Neural cell (in vitro differentiated cells): ENCODE measurements at regions not wholly inside any gene's neighbourhood (a gene's known extent, or its start where the extent isn't known, plus 50 kb on each side); places are given as distances from the start of the nearest gene placed in this dataset.

Experiments used
- H2AFZ ChIP-seq: fragments of 200-600, 300-800 bp; sonication (generic), shearing (Covaris generic); 2 replicates; pipeline ENCODE4 v1.6.0; 2014; ENCODE audit warnings: low read depth, mild to moderate bottlenecking, antibody characterized with exemption, low read length, moderate library complexity
- H3F3A ChIP-seq: fragments of 200-600 bp; shearing (Covaris generic); 2 replicates; pipeline ENCODE4 v1.6.1; 2016; ENCODE audit warnings: mild to moderate bottlenecking, moderate library complexity, mixed read lengths, antibody characterized with exemption, low read length; ENCODE audit not compliant: insufficient read depth, poor library complexity, severe bottlenecking
- H3K27ac ChIP-seq: fragments of 200-600, 300-800 bp; sonication (generic), shearing (Covaris generic); 2 replicates; pipeline ENCODE4 v1.5.1; 2014; ENCODE audit warnings: mild to moderate bottlenecking, low read length, moderate library complexity
- H3K27me3 ChIP-seq: fragments of 300-800, 200-600 bp; sonication (generic), shearing (Covaris generic); 2 replicates; pipeline ENCODE4 v1.6.0; 2014; ENCODE audit warnings: mild to moderate bottlenecking, low read depth, low read length, moderate library complexity; ENCODE audit not compliant: insufficient read depth
- H3K36me3 ChIP-seq: fragments of 300-800, 200-600 bp; sonication (generic), shearing (Covaris generic); 2 replicates; pipeline ENCODE4 v1.5.1; 2014; ENCODE audit warnings: mild to moderate bottlenecking, antibody characterized with exemption, low read length, moderate library complexity; ENCODE audit not compliant: insufficient read depth
- H3K4me2 ChIP-seq: fragments of 300-800, 200-600 bp; sonication (generic), shearing (Covaris generic); 2 replicates; pipeline ENCODE4 v1.6.0; 2014; ENCODE audit warnings: mild to moderate bottlenecking, low read length
- H3K4me3 ChIP-seq: fragments of 300-800, 200-600 bp; sonication (generic), shearing (Covaris generic); 2 replicates; pipeline ENCODE4 v1.5.1; 2014; ENCODE audit warnings: mild to moderate bottlenecking, low read length, moderate library complexity
- H3K79me2 ChIP-seq: fragments of 200-600 bp; shearing (Covaris generic); replicated peaks from 2 replicates; pipeline ENCODE4 v1.6.0; 2014; ENCODE audit warnings: mild to moderate bottlenecking, low read length, moderate library complexity; ENCODE audit not compliant: insufficient read depth
- H3K9ac ChIP-seq: fragments of 300-800, 200-600 bp; sonication (generic), shearing (Covaris generic); 2 replicates; pipeline ENCODE4 v1.6.1; 2016; ENCODE audit warnings: mild to moderate bottlenecking, low read length, mixed read lengths
- H3K9me2 ChIP-seq: fragments of 200-600 bp; shearing (Covaris generic); 2 replicates; pipeline ENCODE4 v1.6.1; 2016; ENCODE audit warnings: mild to moderate bottlenecking, low read length, mixed read lengths; ENCODE audit not compliant: insufficient read depth
- H3K9me3 ChIP-seq: fragments of 200-600, 300-800 bp; sonication (generic), shearing (Covaris generic); 2 replicates; pipeline ENCODE4 v1.6.1; 2016; ENCODE audit warnings: mild to moderate bottlenecking, mixed run types, low read length, moderate library complexity, mixed read lengths
- H4K20me1 ChIP-seq: fragments of 200-600 bp; shearing (Covaris generic); 2 replicates; pipeline ENCODE4 v1.6.1; 2016; ENCODE audit warnings: mild to moderate bottlenecking, mixed run types; ENCODE audit not compliant: insufficient read depth
- CTCF ChIP-seq: fragments of 450-650 bp; IDR thresholded peaks from 2 replicates; pipeline ENCODE4 v1.5.1; 2014; ENCODE audit warnings: antibody characterized with exemption, mild to moderate bottlenecking, moderate library complexity; ENCODE audit not compliant: poor library complexity, severe bottlenecking
- EP300 ChIP-seq: fragments of 450-650 bp; conservative IDR thresholded peaks from 2 replicates; pipeline ENCODE4 v1.6.1; 2014; ENCODE audit warnings: antibody characterized with exemption, mild to moderate bottlenecking, moderate library complexity; ENCODE audit not compliant: poor library complexity, severe bottlenecking
- EZH2 ChIP-seq: fragments of 200-600, 300-800 bp; shearing (Covaris generic), sonication (generic); IDR thresholded peaks from 2 replicates; pipeline ENCODE4 v1.6.1; 2014; ENCODE audit warnings: antibody characterized with exemption, low read length, borderline replicate concordance, mild to moderate bottlenecking; ENCODE audit not compliant: insufficient read depth, poor library complexity, severe bottlenecking
- MXI1 ChIP-seq: fragments of 450-650 bp; conservative IDR thresholded peaks from 2 replicates; pipeline ENCODE4 v1.6.1; 2014; ENCODE audit warnings: antibody characterized with exemption, mild to moderate bottlenecking; ENCODE audit not compliant: poor library complexity, severe bottlenecking
- POLR2AphosphoS5 ChIP-seq: IDR thresholded peaks from 2 replicates; pipeline ENCODE4 v1.6.1; 2012
- RAD21 ChIP-seq: fragments of 450-650 bp; conservative IDR thresholded peaks from 2 replicates; pipeline ENCODE4 v1.6.1; 2014; ENCODE audit warnings: antibody characterized with exemption, mild to moderate bottlenecking, moderate library complexity
- REST ChIP-seq: IDR thresholded peaks from 2 replicates; pipeline ENCODE4 v1.6.1; 2012; ENCODE audit warnings: borderline replicate concordance
- SMC3 ChIP-seq: fragments of 450-650 bp; conservative IDR thresholded peaks from 2 replicates; pipeline ENCODE4 v1.6.1; 2014; ENCODE audit warnings: antibody characterized with exemption, mild to moderate bottlenecking, moderate library complexity; ENCODE audit not compliant: poor library complexity
- TAF1 ChIP-seq: IDR thresholded peaks from 2 replicates; pipeline ENCODE4 v1.6.1; 2012; ENCODE audit warnings: low read depth

- Histone ChIP-seq H3K9me3 (no peaks in the 10 kb centered on the region), H3K36me3 (no peaks in the 10 kb centered on the region), H3K9me2 (no peaks in the 10 kb centered on the region), H3K9ac (no peak overlapping the region), H3K27me3 (no peaks in the 10 kb centered on the region), H3K4me2 (no peak overlapping the region), H3F3A (no peaks in the 10 kb centered on the region), H2AFZ (no peak overlapping the region), H3K79me2 (no peaks in the 10 kb centered on the region), H3K4me3 (no peak overlapping the region), H3K27ac (no peak overlapping the region), H4K20me1 (no peaks in the 10 kb centered on the region)
- no peak for TF ChIP-seq SMC3
- TF ChIP-seq MXI1: no peak
- no peak for TF ChIP-seq EZH2
- no peak for TF ChIP-seq CTCF
- no peak for TF ChIP-seq RAD21
- TF ChIP-seq REST: no peak
- TF ChIP-seq TAF1: no peak
- no peak for TF ChIP-seq EP300
These were observed 665.2 kb downstream of the TBC1D4 start for GRCh38 chr13:74816737-74817136.

GRCh38 chr13:74796157-74796556 lies 662.0 kb upstream of the KLF12 start:
- Histone ChIP-seq H3K9me3 (no peaks in the 10 kb centered on the region), H3K79me2 (no peaks in the 10 kb centered on the region), H3K9ac (no peak overlapping the region), H3K4me3 (no peak overlapping the region), H3K27ac (no peak overlapping the region), H3K27me3 (no peaks in the 10 kb centered on the region), H3K36me3 (no peaks in the 10 kb centered on the region), H4K20me1 (no peaks in the 10 kb centered on the region), H2AFZ (no peak overlapping the region), H3F3A (no peaks in the 10 kb centered on the region), H3K4me2 (no peak overlapping the region), H3K9me2 (no peaks in the 10 kb centered on the region)
- TF ChIP-seq CTCF (no peak), EP300 (no peak), MXI1 (no peak), TAF1 (no peak), POLR2AphosphoS5 (no peak), EZH2 (no peak), REST (no peak), RAD21 (no peak), SMC3 (no peak)
